ENCODE measurements at regions not wholly inside any gene's neighbourhood (a gene's known extent, or its start where the extent isn't known, plus 50 kb on each side); places are given as distances from the start of the nearest gene placed in this dataset.

DNA sequence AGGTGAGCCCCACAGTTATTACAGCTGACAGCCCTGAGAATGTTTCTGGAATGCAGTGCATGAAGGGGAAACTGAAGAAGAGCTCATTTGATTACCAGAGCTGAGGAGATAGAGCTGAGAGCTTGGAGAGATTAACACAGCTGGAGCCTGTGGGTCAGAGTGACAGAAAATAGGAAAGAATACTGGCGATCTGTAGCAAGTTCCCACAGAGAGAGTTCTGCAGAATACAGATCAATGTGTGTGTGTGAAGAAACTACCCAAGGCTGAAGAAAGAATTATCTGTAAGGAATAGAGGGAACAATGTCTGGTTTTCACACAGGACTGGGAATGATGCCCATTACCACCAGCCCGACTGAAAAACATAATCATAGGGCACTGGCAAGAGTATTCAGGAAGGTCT, 103.6 kb upstream of the SNX7 start:
- Histone ChIP-seq H3K4me2 (no peak overlapping the region), H3K9me3 (peaks cover 6% of the 10 kb centered on the region; the same call in 1 of the 3 replicates), H3K4me1 (no peaks in the 10 kb centered on the region), H3K27ac (no peak overlapping the region), H3K4me3 (no peak overlapping the region)
- WGBS (ENCODE audit: missing lambda C conversion rate), result 19% methylated on average over 2 of the region's 2 CpGs
- ATAC-seq (no peak), DNase-seq (ENCODE audit: low read depth in 1 of 2, low spot score in 1 of 2) (no peak), FAIRE-seq (no peak)
- ChIA-PET CTCF (no interaction called here), POLR2A (no interaction called here)
- TF ChIP-seq POLR2AphosphoS2 (conservative IDR thresholded peaks at IDR 0.05; ENCODE audit: low read length), result no peak
- TF ChIP-seq TP53 (CRISPR knock-in tag; IDR thresholded peaks at IDR 0.05), result no peak
- TF ChIP-seq ZSCAN20 (CRISPR knock-in tag; IDR thresholded peaks at IDR 0.05), result no peak
- no peak for TF ChIP-seq MYC (IDR thresholded peaks at IDR 0.05; ENCODE audit: borderline replicate concordance, low read length)
- TF ChIP-seq HDAC2 (IDR thresholded peaks at IDR 0.05), result no peak
- TF ChIP-seq, protein P1, sequence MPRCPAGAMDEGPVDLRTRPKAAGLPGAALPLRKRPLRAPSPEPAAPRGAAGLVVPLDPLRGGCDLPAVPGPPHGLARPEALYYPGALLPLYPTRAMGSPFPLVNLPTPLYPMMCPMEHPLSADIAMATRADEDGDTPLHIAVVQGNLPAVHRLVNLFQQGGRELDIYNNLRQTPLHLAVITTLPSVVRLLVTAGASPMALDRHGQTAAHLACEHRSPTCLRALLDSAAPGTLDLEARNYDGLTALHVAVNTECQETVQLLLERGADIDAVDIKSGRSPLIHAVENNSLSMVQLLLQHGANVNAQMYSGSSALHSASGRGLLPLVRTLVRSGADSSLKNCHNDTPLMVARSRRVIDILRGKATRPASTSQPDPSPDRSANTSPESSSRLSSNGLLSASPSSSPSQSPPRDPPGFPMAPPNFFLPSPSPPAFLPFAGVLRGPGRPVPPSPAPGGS (IDR thresholded peaks at IDR 0.05), result no peak
- no peak for TF ChIP-seq CHD4 (IDR thresholded peaks at IDR 0.05; ENCODE audit: borderline replicate concordance)
- no peak for TF ChIP-seq ATOH8 (CRISPR knock-in tag; IDR thresholded peaks at IDR 0.05; ENCODE audit: low read depth)
- TF ChIP-seq FOSB (CRISPR knock-in tag; IDR thresholded peaks at IDR 0.05), result no peak
- TF ChIP-seq RFX5 (IDR thresholded peaks at IDR 0.05), result no peak
- no peak for TF ChIP-seq RNF2 (IDR thresholded peaks at IDR 0.05; ENCODE audit: borderline replicate concordance, low read depth)
- TF ChIP-seq PHF8 (IDR thresholded peaks at IDR 0.05; ENCODE audit: borderline replicate concordance, low read depth), result no peak
- TF ChIP-seq RAD21 (conservative IDR thresholded peaks at IDR 0.05 in 1 of 2, IDR thresholded peaks at IDR 0.05 in 1 of 2), result no peak
- no peak for TF ChIP-seq EHF (CRISPR knock-in tag; IDR thresholded peaks at IDR 0.05)
- TF ChIP-seq SREBF2 (IDR thresholded peaks at IDR 0.05), result no peak
- TF ChIP-seq GATA3 (IDR thresholded peaks at IDR 0.05; ENCODE audit: borderline replicate concordance), result no peak
- no peak for TF ChIP-seq EP300 (IDR thresholded peaks at IDR 0.05)
- TF ChIP-seq KDM5A (IDR thresholded peaks at IDR 0.05), result no peak
- TF ChIP-seq, protein P2, sequence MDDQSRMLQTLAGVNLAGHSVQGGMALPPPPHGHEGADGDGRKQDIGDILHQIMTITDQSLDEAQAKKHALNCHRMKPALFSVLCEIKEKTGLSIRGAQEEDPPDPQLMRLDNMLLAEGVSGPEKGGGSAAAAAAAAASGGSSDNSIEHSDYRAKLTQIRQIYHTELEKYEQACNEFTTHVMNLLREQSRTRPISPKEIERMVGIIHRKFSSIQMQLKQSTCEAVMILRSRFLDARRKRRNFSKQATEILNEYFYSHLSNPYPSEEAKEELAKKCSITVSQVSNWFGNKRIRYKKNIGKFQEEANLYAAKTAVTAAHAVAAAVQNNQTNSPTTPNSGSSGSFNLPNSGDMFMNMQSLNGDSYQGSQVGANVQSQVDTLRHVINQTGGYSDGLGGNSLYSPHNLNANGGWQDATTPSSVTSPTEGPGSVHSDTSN (IDR thresholded peaks at IDR 0.05), result no peak
- TF ChIP-seq CTCF (IDR thresholded peaks at IDR 0.05), result no peak

DNA sequence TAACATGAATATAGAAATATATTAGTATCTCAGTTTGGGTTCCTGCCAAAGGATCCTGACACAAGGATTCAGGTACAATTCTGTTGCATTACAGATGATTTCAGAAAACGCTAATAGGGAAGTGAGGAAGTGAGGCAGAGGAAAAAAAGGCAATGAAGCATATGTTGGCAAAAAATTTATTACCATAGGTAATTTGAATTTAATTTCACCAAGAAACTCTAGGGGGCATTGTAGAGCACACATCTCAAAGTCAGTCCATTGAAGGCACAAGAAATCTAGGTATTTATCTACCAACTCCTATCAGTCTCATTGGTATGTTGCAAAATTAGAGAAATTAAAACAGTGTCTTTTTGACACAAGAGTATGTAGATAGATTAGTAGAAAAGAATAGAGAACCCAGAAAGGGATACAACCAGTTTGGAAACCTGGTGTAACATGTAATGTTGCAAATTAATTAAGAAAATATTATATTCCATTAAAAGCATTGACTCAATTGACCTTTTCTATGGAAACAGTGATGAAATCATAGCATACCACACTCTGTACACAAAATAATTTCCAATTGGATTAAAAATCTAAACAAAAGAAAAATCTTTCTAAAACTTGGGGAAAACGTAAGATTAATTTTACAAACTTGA, 104.9 kb upstream of the SNX7 start:
- CTCF ChIA-PET, result no interaction called here
- POLR2A ChIA-PET, result no interaction called here
- FAIRE-seq, result no peak

More for the DNA sequence above, 104.9 kb upstream of the SNX7 start:
- peak; percentile 1 to 24 for DNase-seq (ENCODE audit: low read depth in 1 of 2, low spot score in 1 of 2)
- no peaks in the 10 kb centered on the region for H3K9me3 ChIP-seq
- ATAC-seq, result no peak
- no peak overlapping the region for H3K27ac ChIP-seq
- no peak overlapping the region for H3K4me2 ChIP-seq
- no peak overlapping the region for H3K4me3 ChIP-seq
- 42% methylated on average over 2 of the region's 2 CpGs for WGBS (ENCODE audit: missing lambda C conversion rate)
- no peaks in the 10 kb centered on the region for H3K4me1 ChIP-seq
- TF ChIP-seq ZNF302 (CRISPR knock-in tag; IDR thresholded peaks at IDR 0.05) (no peak), HMGXB4 (CRISPR knock-in tag; IDR thresholded peaks at IDR 0.05; ENCODE audit: borderline replicate concordance) (no peak), HOXA7 (CRISPR knock-in tag; IDR thresholded peaks at IDR 0.05) (no peak), HDAC2 (IDR thresholded peaks at IDR 0.05) (no peak), RAD21 (conservative IDR thresholded peaks at IDR 0.05 in 1 of 2, IDR thresholded peaks at IDR 0.05 in 1 of 2) (peak in 1 of 2 experiments; percentile 25; a peak in 1 of 5 replicates), REST (IDR thresholded peaks at IDR 0.05) (no peak), RARB (CRISPR knock-in tag; IDR thresholded peaks at IDR 0.05) (no peak), CHD4 (IDR thresholded peaks at IDR 0.05; ENCODE audit: borderline replicate concordance) (no peak), MAX (IDR thresholded peaks at IDR 0.05) (no peak)
